ENCODE measurements at regions not wholly inside any gene's neighbourhood (a gene's known extent, or its start where the extent isn't known, plus 50 kb on each side); places are given as distances from the start of the nearest gene placed in this dataset.

GRCh38 chr14:45946251-45946650 is 693.2 kb upstream of the MIS18BP1 start (continued):
- TF ChIP-seq RBBP5 (IDR thresholded peaks at IDR 0.05; ENCODE audit: borderline replicate concordance, low read depth, low read length) (no peak), SP4 (IDR thresholded peaks at IDR 0.05; ENCODE audit: low read length) (no peak), CHD1 (IDR thresholded peaks at IDR 0.05; ENCODE audit: low read depth, low read length) (no peak)

Data from H1 (cell line).